ENCODE measurements at regions not wholly inside any gene's neighbourhood (a gene's known extent, or its start where the extent isn't known, plus 50 kb on each side); places are given as distances from the start of the nearest gene placed in this dataset.

- H3K9ac ChIP-seq (ENCODE audit: low read length) = no peak overlapping the region
- H3K9me3 ChIP-seq (ENCODE audit: low read length) = no peaks in the 10 kb centered on the region
- no peaks in the 10 kb centered on the region for H3K9me2 ChIP-seq (ENCODE audit: insufficient read depth, low read length)
- H3K4me3 ChIP-seq (ENCODE audit: low read length) = no peak overlapping the region
- H3K27me3 ChIP-seq (ENCODE audit: insufficient read depth, low read depth, low read length) = no peaks in the 10 kb centered on the region
- H3K4me2 ChIP-seq (ENCODE audit: low read length) = no peak overlapping the region
- no peaks in the 10 kb centered on the region for H3K36me3 ChIP-seq (ENCODE audit: insufficient read depth, low read length)
- H3K79me2 ChIP-seq (replicated peaks; ENCODE audit: insufficient read depth, low read length) = no peaks in the 10 kb centered on the region
- no peak for TF ChIP-seq CTCF (IDR thresholded peaks at IDR 0.05; ENCODE audit: poor library complexity, severe bottlenecking)
- TF ChIP-seq RAD21 (conservative IDR thresholded peaks at IDR 0.05) = no peak
- no peak for TF ChIP-seq MXI1 (conservative IDR thresholded peaks at IDR 0.05; ENCODE audit: poor library complexity, severe bottlenecking)
- no peak for TF ChIP-seq REST (IDR thresholded peaks at IDR 0.05; ENCODE audit: borderline replicate concordance)
- TF ChIP-seq EP300 (conservative IDR thresholded peaks at IDR 0.05; ENCODE audit: poor library complexity, severe bottlenecking) = no peak
- no peak for TF ChIP-seq SMC3 (conservative IDR thresholded peaks at IDR 0.05; ENCODE audit: poor library complexity)
- TF ChIP-seq POLR2AphosphoS5 (IDR thresholded peaks at IDR 0.05) = no peak
- TF ChIP-seq TAF1 (IDR thresholded peaks at IDR 0.05; ENCODE audit: low read depth) = no peak
- no peak for TF ChIP-seq EZH2 (IDR thresholded peaks at IDR 0.05; ENCODE audit: borderline replicate concordance, insufficient read depth, low read length, poor library complexity, severe bottlenecking)
- H4K20me1 ChIP-seq (ENCODE audit: insufficient read depth) = no peaks in the 10 kb centered on the region
- no peak overlapping the region for H2AFZ ChIP-seq (ENCODE audit: low read depth, low read length)
- H3K27ac ChIP-seq (ENCODE audit: low read length) = no peak overlapping the region
- no peaks in the 10 kb centered on the region for H3F3A ChIP-seq (ENCODE audit: insufficient read depth, low read length, poor library complexity, severe bottlenecking)
Observed at GRCh38 chr1:221965252-221965651, 223.4 kb upstream of the DUSP10 start.

- H3K9me2 ChIP-seq (ENCODE audit: insufficient read depth, low read length) = no peaks in the 10 kb centered on the region
Observed at GRCh38 chr1:221963742-221964141, 221.9 kb upstream of the DUSP10 start.

More at GRCh38 chr1:221963742-221964141, 221.9 kb upstream of the DUSP10 start:
- TF ChIP-seq SMC3 (conservative IDR thresholded peaks at IDR 0.05; ENCODE audit: poor library complexity) (no peak), REST (IDR thresholded peaks at IDR 0.05; ENCODE audit: borderline replicate concordance) (no peak)
- H3K9ac ChIP-seq (ENCODE audit: low read length) = no peak overlapping the region
- no peak overlapping the region for H3K4me3 ChIP-seq (ENCODE audit: low read length)
- no peaks in the 10 kb centered on the region for H4K20me1 ChIP-seq (ENCODE audit: insufficient read depth)
- no peak overlapping the region for H3K27ac ChIP-seq (ENCODE audit: low read length)
- H3K36me3 ChIP-seq (ENCODE audit: insufficient read depth, low read length) = no peaks in the 10 kb centered on the region
- no peaks in the 10 kb centered on the region for H3K79me2 ChIP-seq (replicated peaks; ENCODE audit: insufficient read depth, low read length)
- H3K27me3 ChIP-seq (ENCODE audit: insufficient read depth, low read depth, low read length) = no peaks in the 10 kb centered on the region
- H2AFZ ChIP-seq (ENCODE audit: low read depth, low read length) = no peak overlapping the region
- no peaks in the 10 kb centered on the region for H3F3A ChIP-seq (ENCODE audit: insufficient read depth, low read length, poor library complexity, severe bottlenecking)
- H3K4me2 ChIP-seq (ENCODE audit: low read length) = no peak overlapping the region
- no peaks in the 10 kb centered on the region for H3K9me3 ChIP-seq (ENCODE audit: low read length)

Measured in neural cell (in vitro differentiated cells).